GM23248 (cell line): ENCODE measurements at regions not wholly inside any gene's neighbourhood (a gene's known extent, or its start where the extent isn't known, plus 50 kb on each side); places are given as distances from the start of the nearest gene placed in this dataset.

Source experiments
- EZH2 ChIP-seq: fragments of 200-600 bp; sonication (generic); IDR thresholded peaks from 2 replicates; pipeline ENCODE4 v1.6.1; 2018; ENCODE audit warnings: antibody characterized with exemption, mild to moderate bottlenecking; ENCODE audit not compliant: insufficient read depth, poor library complexity, severe bottlenecking
- EZH2phosphoT487 ChIP-seq: fragments of 200-600 bp; sonication (generic); IDR thresholded peaks from 2 replicates; pipeline ENCODE4 v1.6.1; 2018; ENCODE audit warnings: antibody characterized with exemption, moderate library complexity, mild to moderate bottlenecking, low read depth; ENCODE audit not compliant: insufficient read depth

GRCh38 chr2:129587426-129588064 is 391.9 kb upstream of the RAB6C start:
- TF ChIP-seq EZH2phosphoT487 (no peak), EZH2 (no peak)
